ENCODE measurements at regions not wholly inside any gene's neighbourhood (a gene's known extent, or its start where the extent isn't known, plus 50 kb on each side); places are given as distances from the start of the nearest gene placed in this dataset.
"Not testable (repeated sequence)": the region's sequence is repeated elsewhere in the genome, so short reads cannot be mapped to it uniquely, and the experiment has no call there.

GRCh38 chr3:95241256-95241655 is 1178.4 kb downstream of the NSUN3 start:
- not testable (repeated sequence) for TF ChIP-seq CTCF, POLR2A (IDR thresholded peaks at IDR 0.05)
